Upper lobe of left lung (tissue), 6 donors: ENCODE measurements at regions not wholly inside any gene's neighbourhood (a gene's known extent, or its start where the extent isn't known, plus 50 kb on each side); places are given as distances from the start of the nearest gene placed in this dataset.

Source experiments
- ATAC-seq, 2 donors: fragments of 200-7000 bp; cut with Tn5 transposase; one replicate each; pipeline ENCODE4 v1.9.1; 2022; ENCODE audit warnings: mild to moderate bottlenecking in 2 of 2, moderate library complexity in 2 of 2; ENCODE audit not compliant: low FRiP score in 2 of 2
- DNase-seq, 2 donors: peaks; one replicate each; pipeline ENCODE4 v3.0.0-alpha.2; 2019 to 2020
- H3K27ac ChIP-seq, 4 donors: fragments of 200-600 bp; sonication (generic); one replicate each; pipeline ENCODE4 v1.5.1; 2016 to 2019
- H3K27me3 ChIP-seq, 4 donors: fragments of 200-600 bp; sonication (generic); one replicate each; pipeline ENCODE4 v1.5.1; 2017 to 2019
- H3K36me3 ChIP-seq, 4 donors: fragments of 200-600 bp; sonication (generic); one replicate each; pipeline ENCODE4 v1.5.1; 2016 to 2019
- H3K4me1 ChIP-seq, 4 donors: fragments of 200-600 bp; sonication (generic); one replicate each; pipeline ENCODE4 v1.5.1; 2018 to 2019
- H3K4me3 ChIP-seq, 4 donors: fragments of 200-600 bp; sonication (generic); one replicate each; pipeline ENCODE4 v1.5.1; 2017 to 2019; ENCODE audit warnings: mild to moderate bottlenecking in 2 of 4, moderate library complexity in 1 of 4
- H3K9me3 ChIP-seq, 4 donors: fragments of 200-600 bp; sonication (generic); one replicate each; pipeline ENCODE4 v1.5.1; 2018 to 2019
- EP300 ChIP-seq, 4 donors: sonication (generic); formaldehyde crosslinking; IDR thresholded peaks; one replicate each; pipeline ENCODE4 v1.5.1; 2017; ENCODE audit warnings: antibody characterized with exemption in 4 of 4, control low read depth in 2 of 4
- POLR2A ChIP-seq, 4 donors: fragments of 450-650 bp; IDR thresholded peaks; one replicate each; pipeline ENCODE4 v1.5.1; 2016 to 2017; ENCODE audit warnings: antibody characterized with exemption in 4 of 4, mild to moderate bottlenecking in 2 of 4
- POLR2AphosphoS5 ChIP-seq, 2 donors: sonication (generic); formaldehyde crosslinking; IDR thresholded peaks; one replicate each; pipeline ENCODE4 v1.5.1; 2017; ENCODE audit warnings: antibody characterized with exemption in 2 of 2
- WGBS, 2 donors: methylation state at CpG; one replicate each; pipeline ENCODE4 v1.1.5; 2017 to 2018; 5-methylcytosine and 5-hydroxymethylcytosine counted together
- TF ChIP-seq, protein P1 (sequence below), 6 experiments: fragments of 450-650 bp in 4 of 6; fragments of 200-600 bp in 2 of 6; sonication (generic) in 2 of 6; IDR thresholded peaks; one replicate each; pipeline ENCODE4 v1.5.1; 2016 to 2019; ENCODE audit warnings: antibody characterized with exemption in 6 of 6
- donor health status: DM: no; HTN: no; CAD: no; lungs with moderate emphysema.
- donor health status: DM: no; HTN: yes; CAD: no; lungs with severe emphysema.

GRCh38 chr2:172205292-172205691 lies 102.6 kb upstream of the DLX2 start:
- peaks cover 0 to 6% (median 0%) of the 10 kb centered on the region in 4 donors for H3K4me1 ChIP-seq
- H3K27ac ChIP-seq: no peak overlapping the region
- DNase-seq (no peak), ATAC-seq (no peak)
- H3K36me3 ChIP-seq: no peaks in the 10 kb centered on the region
- H3K4me3 ChIP-seq: no peak overlapping the region
- H3K27me3 ChIP-seq: no peaks in the 10 kb centered on the region
- TF ChIP-seq EP300 (IDR thresholded peaks at IDR 0.05) (no peak), POLR2A (IDR thresholded peaks at IDR 0.05) (no peak), POLR2AphosphoS5 (IDR thresholded peaks at IDR 0.05) (no peak)
- TF ChIP-seq, protein P1, sequence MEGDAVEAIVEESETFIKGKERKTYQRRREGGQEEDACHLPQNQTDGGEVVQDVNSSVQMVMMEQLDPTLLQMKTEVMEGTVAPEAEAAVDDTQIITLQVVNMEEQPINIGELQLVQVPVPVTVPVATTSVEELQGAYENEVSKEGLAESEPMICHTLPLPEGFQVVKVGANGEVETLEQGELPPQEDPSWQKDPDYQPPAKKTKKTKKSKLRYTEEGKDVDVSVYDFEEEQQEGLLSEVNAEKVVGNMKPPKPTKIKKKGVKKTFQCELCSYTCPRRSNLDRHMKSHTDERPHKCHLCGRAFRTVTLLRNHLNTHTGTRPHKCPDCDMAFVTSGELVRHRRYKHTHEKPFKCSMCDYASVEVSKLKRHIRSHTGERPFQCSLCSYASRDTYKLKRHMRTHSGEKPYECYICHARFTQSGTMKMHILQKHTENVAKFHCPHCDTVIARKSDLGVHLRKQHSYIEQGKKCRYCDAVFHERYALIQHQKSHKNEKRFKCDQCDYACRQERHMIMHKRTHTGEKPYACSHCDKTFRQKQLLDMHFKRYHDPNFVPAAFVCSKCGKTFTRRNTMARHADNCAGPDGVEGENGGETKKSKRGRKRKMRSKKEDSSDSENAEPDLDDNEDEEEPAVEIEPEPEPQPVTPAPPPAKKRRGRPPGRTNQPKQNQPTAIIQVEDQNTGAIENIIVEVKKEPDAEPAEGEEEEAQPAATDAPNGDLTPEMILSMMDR (IDR thresholded peaks at IDR 0.05): no peak
- H3K9me3 ChIP-seq: peaks cover 2 to 3% (median 3%) of the 10 kb centered on the region in 4 donors
- 70 to 88% methylated on average over 4 of the region's 4 CpGs for WGBS, 2 donors

DNA sequence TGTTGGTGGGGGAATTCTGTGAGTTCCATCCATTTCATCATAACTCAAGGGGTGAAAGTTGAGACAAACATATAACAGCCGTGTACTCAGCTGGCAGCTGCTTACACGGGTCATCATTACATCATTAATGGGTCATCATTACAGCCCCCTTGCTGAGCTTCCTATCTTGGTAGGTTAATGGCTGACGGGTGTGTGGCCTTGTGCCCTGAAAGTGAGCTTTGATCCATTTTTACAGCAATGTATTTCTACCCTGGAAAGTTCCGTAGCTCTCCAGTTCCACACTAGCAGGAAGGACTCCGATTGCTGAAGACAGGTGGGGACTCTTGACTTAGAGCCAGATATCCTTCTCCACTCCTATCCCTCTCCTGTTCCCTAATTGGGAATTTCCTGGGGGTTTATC lies 105.2 kb upstream of the DLX2 start:
- H3K4me3 ChIP-seq: no peak overlapping the region
- DNase-seq: no peak
- TF ChIP-seq POLR2A (IDR thresholded peaks at IDR 0.05) (no peak), EP300 (IDR thresholded peaks at IDR 0.05) (no peak), POLR2AphosphoS5 (IDR thresholded peaks at IDR 0.05) (no peak)
- TF ChIP-seq, protein P1 (IDR thresholded peaks at IDR 0.05): no peak
- no peak overlapping the region for H3K27ac ChIP-seq
- no peaks in the 10 kb centered on the region for H3K36me3 ChIP-seq
- WGBS, 2 donors: 77 to 81% methylated on average over 5 of the region's 5 CpGs
- no peak for ATAC-seq
- H3K4me1 ChIP-seq: peaks cover 0 to 6% (median 0%) of the 10 kb centered on the region in 4 donors
- H3K9me3 ChIP-seq: no peaks in the 10 kb centered on the region
- no peaks in the 10 kb centered on the region for H3K27me3 ChIP-seq

DNA sequence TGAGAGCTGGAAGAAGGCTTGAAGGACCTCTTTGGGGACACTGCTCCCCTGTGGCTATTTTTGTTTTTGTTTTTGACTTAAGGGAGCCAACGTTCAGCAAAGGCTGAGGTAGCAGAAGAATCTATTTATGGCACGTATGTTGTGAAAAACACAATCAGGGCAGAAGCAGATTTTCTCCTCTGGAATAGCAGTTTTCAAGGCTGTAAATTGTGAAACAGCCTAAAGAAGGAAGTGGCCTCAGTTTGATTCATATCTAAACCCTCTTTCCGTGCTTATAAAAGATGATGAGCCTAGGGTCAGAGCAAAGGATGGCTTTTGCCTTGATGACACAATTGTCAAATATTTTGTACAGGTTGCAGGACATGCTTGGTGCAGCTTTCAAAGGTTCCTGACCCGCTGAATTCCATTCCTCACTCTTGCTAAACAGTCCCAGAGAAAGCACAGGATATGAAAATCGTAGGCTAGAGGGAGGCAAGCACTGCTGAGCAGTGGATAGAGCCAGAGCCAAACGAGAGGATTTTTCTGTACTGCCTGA lies 106.2 kb upstream of the DLX2 start:
- Histone ChIP-seq H3K9me3 (no peaks in the 10 kb centered on the region), H3K4me3 (no peak overlapping the region), H3K27ac (no peak overlapping the region), H3K36me3 (no peaks in the 10 kb centered on the region), H3K4me1 (peaks cover 0 to 6% (median 0%) of the 10 kb centered on the region in 4 donors), H3K27me3 (no peaks in the 10 kb centered on the region)
- ATAC-seq (peak in 1 of 2 donors; percentile 55), DNase-seq (no peak)
- TF ChIP-seq EP300 (IDR thresholded peaks at IDR 0.05) (no peak), POLR2A (IDR thresholded peaks at IDR 0.05) (no peak), POLR2AphosphoS5 (IDR thresholded peaks at IDR 0.05) (no peak)
- TF ChIP-seq, protein P1 (IDR thresholded peaks at IDR 0.05): no peak
- 29 to 43% methylated on average over 6 of the region's 6 CpGs for WGBS, 2 donors

DNA sequence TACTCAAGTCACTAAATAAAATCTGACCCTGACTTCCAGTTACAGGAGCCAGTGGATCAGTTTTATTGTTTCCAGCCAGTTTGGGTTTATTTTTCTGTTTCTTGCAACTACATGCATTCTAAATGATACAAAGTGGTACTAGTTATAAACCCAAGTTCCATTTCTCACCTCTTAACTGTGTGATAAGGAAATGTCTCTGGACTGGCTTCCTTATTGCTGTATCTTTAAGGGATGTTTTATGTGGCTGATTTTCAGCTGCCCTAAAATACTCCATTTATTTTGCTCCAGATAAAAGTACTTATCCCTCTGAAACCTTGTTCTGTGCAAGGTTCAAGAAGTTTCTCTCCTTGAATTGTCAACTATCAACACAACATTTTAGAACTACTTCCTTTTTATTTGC lies 107.9 kb upstream of the DLX2 start:
- no peak for ATAC-seq
- Histone ChIP-seq H3K27ac (no peak overlapping the region), H3K4me1 (peaks cover 0 to 6% (median 0%) of the 10 kb centered on the region in 4 donors), H3K4me3 (no peak overlapping the region), H3K36me3 (no peaks in the 10 kb centered on the region), H3K27me3 (no peaks in the 10 kb centered on the region), H3K9me3 (no peaks in the 10 kb centered on the region)
- DNase-seq: no peak
- TF ChIP-seq POLR2AphosphoS5 (IDR thresholded peaks at IDR 0.05): no peak

- no peak for DNase-seq
- no peaks in the 10 kb centered on the region for H3K36me3 ChIP-seq
- no peaks in the 10 kb centered on the region for H3K27me3 ChIP-seq
- 52 to 90% methylated on average over 5 of the region's 5 CpGs for WGBS, 2 donors
- H3K9me3 ChIP-seq: no peaks in the 10 kb centered on the region
- peaks cover 0 to 6% (median 0%) of the 10 kb centered on the region in 4 donors for H3K4me1 ChIP-seq
- H3K4me3 ChIP-seq: no peak overlapping the region
- no peak for ATAC-seq
- no peak for TF ChIP-seq POLR2A (IDR thresholded peaks at IDR 0.05)
- no peak for TF ChIP-seq POLR2AphosphoS5 (IDR thresholded peaks at IDR 0.05)
- TF ChIP-seq EP300 (IDR thresholded peaks at IDR 0.05): no peak
- TF ChIP-seq, protein P1 (IDR thresholded peaks at IDR 0.05): no peak
- no peak overlapping the region for H3K27ac ChIP-seq
Measured at GRCh38 chr2:172211512-172211911, 108.8 kb upstream of the DLX2 start.
